ENCODE measurements at regions not wholly inside any gene's neighbourhood (a gene's known extent, or its start where the extent isn't known, plus 50 kb on each side); places are given as distances from the start of the nearest gene placed in this dataset.

DNA sequence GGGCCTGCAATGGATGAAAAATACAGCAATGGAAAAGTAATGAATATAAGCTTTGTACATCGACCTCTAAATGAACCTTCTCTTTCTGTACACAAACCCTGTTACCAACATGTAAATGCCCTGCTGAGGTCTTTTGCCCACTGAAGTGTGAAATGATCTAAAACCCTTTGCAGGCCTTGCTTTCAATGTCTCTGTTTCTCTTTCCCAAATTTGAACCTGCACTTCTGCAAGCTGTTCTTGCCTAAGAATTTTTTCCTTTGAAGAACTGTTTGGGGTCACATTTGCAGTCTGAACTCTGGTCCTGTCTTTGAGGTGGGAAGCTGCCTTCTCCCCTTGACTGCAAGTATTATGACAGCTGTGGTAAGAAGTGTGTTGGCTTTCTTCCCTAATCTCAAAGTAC, 1237.1 kb downstream of the FAM181B start:
- no peak for DNase-seq

DNA sequence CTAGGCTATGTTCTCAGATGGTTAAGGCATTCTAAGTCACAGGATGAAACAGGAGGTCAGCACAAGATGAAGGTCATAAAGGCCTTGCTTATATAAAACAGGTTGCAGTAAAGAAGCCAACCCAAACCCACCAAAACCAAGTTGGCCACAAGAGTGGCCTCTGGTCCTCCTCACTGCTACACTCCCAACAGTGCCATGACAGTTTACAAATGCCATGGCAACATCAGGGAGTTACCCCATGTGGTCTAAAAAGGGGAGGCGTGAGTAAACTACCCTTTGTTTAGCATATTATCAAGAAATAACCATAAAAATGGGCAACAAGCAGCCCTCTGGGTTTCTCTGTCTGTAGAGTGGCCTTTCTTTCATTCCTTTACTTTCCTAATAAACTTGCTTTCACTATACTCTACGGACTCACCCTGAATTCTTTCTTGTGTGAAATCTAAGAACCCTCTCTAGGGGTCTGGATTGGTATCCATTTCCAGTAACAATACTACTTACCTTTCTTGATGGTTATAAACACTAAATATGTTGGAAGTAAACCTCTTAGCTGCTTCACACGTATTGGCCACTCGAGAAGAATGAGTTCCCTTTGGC, 1237.9 kb downstream of the FAM181B start:
- no peak for DNase-seq

DNA sequence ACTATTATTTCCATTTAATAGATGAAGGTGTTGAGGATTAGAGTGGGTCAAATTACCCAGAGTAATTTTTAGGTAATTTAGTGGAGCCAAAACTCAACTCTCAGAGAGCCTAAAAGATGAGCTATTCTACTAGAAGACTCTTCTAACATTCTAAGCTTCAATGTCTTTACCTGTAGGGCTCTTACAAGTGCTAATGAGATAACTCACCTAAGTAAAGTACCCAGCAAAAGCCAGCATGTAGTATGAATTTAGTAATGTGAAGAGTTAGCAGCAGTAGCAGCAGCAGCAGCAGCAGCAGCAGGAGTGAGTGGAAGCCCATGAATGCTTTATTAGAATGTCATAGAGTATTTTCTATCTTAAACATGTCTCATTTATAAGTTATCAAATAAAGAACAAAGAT, 1239.2 kb downstream of the FAM181B start:
- no peak for DNase-seq

DNA sequence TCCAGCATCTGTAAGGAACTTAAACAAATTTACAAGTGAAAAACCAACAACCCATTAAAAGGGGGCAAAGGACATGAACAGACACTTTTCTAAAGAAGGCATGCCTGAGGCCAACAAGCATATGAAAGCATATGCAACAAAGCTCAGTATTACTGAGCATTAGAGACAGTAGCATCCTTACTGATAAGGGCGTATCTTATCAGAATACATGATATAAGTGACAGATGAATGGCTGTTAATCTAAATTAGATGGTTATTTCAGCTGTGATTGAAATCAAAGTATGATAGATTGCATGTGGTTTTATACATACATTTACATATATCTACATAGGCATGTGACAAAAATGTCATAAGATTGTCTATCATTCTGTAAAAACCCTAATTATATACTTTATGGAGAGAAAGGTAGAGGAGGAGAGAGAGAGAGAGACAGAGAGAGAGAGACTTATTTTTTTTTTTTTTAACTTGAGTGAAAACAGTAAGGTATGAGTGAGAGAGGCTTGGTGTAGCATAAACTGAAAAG, 1240.7 kb downstream of the FAM181B start:
- no peak for DNase-seq

DNA sequence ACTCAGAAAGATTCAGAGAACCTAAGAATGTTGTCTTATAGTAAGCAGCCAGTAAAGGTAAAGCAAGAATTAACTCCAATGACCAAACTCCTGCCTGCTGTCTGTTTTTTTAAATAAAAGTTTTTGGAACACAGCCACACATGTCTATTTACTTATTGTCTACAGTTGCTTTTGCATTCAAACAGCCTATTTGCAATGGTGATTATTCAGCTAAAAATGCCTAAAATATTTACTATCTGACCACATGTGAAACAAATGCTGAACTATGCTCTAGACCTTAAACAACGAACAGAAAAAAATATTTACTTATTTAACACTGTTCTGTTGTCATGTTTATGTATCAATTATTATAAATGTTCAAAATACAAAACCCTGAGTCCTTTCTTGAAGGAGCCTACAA, 1246.6 kb downstream of the FAM181B start:
- DNase-seq: no peak

DNA sequence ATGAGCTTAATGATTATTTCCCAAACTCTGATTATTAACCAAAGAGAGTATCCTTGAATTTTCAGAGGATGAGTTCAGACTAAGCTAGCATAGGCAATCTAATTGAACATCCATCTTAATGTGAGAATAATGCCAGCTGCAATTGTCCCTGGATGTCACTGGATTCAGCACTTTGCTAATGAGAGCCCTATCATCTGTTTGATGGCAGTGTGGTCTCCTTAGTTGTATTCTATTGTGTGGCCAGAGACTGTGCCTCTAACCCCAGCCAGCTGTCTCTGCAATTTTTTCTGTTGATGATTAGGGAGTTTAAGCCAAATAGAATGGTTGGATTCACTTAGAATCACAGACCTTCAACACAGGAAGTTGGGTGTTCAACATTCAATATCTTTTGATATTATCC, 1249.5 kb downstream of the FAM181B start:
- DNase-seq: no peak

DNA sequence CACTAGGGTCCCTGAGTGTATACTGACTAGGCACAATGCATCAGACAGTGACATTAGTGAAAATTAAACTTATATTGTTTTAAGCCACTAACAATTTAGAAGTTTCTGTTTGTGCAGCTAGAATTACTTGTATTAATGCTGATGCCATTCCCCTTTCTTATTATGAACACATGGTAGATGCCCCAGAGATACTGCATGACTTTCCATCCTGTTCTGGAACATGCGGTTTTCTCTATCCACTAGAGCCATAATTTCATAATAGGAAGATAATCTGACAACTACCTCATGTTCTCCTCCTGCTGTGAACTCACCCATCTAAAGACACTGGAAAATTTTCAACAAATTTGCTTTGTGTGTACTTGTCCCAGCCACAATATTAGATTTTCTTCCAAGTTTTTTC, 1256.4 kb downstream of the FAM181B start:
- DNase-seq: no peak

DNA sequence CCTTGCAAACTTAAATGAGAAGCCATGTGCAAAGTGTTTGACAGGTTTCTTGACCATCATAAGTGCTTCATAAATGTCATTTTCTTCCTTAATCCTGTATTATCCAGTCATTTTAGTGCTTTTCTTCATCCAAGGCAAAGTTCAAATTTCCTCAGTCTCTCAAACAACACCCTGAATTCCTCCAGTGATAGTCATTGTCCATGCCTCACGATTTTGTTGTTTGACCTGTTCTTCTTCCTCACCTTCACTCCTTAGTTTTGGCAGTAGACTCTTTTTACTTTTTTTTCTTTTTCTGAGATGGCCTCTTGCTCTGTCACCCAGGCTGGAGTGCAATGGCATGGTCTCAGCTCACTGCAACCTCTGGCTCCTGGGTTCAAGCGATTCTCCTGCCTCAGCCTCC, 1257.3 kb downstream of the FAM181B start:
- no peak for DNase-seq

DNA sequence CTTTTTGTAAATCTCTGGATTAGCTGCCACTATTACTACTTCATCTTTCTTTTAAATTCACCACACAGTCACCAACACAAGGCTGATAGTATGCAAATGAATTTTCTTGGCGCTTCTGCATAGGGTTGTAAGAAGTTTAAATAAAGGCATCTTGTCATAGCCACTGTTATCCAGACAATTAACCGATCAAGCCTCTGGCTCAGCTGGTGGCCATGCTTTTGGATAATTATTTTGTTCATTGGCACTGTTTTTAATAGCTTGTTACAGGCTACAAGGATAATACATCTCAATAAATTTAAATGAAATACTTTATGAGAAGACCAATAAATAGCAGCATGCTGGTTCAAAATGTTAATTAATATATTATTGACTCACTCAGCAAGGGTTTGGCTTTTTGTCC, 1261.0 kb downstream of the FAM181B start:
- no peak for DNase-seq

DNA sequence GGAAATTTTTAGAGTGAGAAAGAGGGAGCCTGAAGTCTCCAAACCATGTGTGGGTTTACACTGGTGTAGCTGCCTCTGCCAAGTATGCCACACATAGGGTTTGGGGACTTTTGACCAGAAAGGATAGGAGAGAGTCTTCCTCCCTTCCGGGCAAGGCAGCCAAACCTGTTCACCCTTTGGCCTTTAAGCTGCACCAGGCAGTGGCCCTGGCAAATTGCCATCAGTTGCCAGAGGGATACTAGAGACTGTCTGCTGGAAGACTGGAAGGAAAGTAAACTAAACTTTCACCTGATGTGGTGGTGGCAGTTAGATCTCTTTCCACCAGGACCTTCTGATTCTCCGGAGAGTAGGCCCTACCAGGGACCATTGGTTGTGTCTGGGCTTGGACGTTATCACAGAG, 1263.2 kb downstream of the FAM181B start:
- DNase-seq: no peak

DNA sequence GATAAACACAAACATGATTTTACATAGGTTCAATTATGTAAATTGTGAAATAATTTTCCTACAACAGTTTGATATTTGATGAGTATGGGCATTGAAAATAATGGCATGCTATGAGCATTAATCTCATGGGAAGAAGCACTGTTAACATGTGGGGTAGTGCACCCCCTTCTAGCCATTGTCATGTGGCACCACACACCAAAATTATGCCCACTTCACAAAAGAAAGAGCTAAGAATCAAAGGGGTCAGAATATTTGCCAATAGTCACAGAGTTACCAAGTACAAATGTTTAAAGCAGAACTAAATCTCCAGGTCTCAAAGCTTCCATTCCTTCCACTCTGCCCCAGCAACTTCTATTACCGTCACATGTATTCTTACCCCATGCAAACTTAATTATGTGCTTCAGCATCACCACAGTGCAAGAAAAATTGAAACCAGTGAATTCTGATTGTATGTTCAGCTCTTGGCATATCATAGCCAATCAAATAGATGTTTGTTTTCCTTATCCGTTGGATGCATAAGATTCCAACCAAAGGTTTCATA, 1273.8 kb downstream of the FAM181B start:
- no peak for DNase-seq

DNA sequence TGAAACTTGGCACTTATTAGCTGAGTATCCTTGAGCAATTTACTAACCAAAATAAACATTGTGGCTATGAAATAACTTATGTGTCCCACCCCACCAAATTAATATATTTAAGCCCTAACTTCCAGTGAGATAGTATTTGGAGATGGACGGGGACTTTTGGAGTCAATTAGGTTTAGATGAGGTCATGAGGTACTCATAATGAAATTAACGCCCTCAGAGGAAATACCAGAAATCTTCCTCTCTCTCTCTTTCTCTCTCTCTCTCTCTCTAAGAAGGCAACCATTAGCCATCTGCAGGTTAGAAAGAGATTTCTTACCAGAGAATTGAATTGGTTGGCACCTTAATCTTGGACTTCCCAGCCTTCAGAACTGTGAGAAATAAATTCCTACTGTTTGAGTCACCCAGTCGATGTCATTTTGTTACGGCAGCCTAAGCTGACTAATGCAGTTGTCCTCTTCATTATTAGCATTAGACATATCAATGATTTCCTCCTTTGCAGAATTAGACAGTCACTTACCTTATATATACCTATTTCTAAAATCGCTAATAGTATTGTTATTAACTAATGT, 1284.0 kb downstream of the FAM181B start:
- DNase-seq: no peak

DNA sequence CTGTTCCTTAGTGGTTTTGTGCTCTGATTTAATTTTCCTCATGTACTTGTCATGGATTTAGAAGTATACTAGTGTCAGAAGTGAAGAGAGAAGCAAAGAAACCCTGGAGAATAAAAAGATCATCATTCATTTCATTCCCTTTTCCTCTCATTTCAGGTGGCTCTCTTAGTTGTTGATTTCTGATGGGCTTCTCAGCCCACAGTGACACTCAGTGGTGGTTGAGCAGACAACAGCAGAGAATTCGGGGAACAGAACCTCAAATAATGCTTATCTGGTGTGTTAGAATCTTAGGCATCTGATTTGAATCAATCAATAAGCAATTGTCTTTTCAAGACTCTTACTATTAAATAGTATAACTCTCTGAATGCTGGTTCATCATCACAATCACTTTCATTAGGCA, 1289.4 kb downstream of the FAM181B start:
- no peak for DNase-seq

DNA sequence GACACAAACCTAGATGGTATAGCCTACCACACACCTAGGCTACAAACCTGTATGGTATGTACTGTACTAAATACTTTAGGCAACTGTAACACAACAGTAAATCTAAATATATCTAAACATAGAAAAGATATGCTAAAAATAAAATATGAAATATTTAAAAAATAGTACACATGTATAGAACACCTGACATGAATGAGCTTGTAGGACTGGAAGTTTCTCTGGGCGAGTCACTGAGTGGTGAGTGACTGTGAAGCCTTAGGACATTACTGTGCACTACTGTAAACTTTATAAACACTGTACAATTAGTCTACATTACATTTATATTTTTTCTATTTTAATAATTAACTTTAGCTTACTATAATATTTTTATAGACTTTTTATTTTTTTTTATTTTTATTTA, 1301.3 kb downstream of the FAM181B start:
- DNase-seq: no peak

DNA sequence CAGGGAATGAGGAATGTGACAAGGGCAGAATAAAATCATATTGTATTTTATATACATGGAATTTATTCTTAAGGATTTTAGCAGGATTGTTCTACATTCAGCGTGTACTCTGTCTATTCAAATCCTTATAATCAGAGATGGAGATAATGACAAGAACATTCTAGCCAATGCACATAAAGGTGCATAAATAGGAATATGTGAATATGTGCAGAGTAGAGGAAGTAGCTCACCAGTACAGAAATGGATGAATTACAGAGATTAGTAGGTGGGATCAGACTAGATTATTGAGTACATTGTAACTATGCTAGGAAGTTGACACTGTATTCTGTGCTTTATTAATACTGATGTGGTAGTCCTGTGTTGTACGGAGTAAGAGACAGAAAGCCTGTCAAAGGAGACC, 1308.8 kb downstream of the FAM181B start:
- no peak for DNase-seq

DNA sequence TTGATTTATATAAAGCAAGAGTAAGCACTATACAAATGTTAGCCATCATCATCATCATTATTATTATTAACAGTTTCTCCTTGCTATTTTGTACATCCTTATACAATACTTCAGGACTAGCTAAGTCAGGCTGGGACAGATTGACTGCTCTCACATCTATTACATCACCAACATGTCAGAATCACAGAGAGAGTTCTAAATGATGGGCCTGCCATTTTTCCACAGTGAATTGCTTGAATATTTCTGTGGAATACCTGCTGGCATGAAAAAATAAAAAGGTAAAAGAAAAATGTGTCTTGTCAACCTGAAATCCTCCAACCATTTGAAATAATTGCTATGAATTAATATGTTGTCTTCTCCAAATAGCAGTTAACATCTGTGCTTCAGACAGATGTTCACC, 1311.3 kb downstream of the FAM181B start:
- no peak for DNase-seq

DNA sequence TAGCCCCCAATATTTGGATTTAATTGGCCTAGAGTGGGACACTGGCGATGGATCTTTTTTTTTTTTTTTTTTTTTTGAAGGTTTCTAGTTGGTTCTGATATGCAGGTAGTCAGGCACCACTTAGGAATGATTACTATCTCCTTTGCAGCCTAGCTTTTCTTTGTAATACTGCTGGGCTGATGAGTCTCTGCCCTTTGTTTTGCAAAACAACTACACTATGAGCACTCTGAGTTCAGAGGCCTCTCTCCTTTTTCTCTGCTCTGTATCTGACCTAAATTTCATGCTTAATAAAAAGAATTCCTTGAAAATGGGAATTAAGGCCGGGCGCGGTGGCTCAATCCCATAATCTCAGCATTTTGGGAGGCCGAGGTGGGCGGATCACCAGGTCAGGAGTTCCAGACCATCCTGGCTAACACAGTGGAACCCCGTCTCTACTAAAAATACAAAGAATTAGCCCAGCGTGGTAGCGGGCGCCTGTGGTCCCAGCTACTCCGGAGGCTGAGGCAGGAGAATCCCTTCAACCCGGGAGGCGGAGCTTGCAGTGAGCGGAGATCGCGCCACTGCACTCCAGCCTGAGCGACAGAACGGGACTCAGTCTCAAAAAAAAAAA, 1312.3 kb downstream of the FAM181B start:
- DNase-seq: no peak

DNA sequence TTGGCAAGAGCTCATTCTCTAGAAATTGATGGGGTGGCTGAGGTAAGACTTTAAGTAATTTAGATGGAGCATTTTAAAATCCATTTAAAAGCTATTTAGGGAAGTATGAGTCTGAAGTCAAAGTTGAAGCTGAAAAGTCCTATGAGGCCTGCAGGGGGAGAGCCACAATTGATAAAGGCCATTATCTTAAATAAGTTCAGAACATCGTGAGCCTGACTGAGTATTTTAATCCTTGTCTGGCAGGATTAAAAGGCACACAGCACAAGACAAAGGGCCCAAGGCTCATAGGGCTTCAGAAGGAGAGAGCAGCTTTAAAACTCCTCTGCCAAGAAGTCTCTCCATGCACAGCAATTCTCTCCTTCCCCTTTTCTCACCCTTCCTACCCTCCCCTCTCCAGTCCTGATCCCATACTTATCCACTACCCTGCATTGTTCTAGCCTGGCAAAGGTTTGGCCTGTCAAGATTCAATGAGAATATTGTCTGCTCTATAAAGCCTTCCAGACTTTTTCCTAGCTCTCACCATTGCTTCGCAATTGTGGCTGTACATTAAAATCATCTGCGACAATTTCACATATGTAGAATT, 1312.9 kb downstream of the FAM181B start:
- no peak for DNase-seq

DNA sequence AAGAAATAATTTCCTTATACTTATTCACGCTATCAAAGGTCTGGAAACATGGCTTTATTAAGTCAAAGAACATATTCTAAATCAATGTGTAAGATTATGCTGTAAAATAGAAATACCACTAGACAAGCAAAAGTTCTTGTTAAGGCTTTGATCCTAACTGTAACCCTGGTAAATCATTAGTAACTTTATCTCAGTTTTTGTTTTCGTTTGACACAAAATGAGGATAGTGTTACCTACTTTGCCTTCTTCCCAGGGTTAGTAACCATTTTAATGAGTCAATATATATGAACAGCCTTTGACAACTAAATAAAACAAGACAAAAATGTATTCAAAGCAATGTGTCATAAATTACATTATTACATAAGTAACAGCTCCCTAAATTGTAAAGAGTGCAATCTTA, 1336.3 kb downstream of the FAM181B start:
- no peak for DNase-seq

DNA sequence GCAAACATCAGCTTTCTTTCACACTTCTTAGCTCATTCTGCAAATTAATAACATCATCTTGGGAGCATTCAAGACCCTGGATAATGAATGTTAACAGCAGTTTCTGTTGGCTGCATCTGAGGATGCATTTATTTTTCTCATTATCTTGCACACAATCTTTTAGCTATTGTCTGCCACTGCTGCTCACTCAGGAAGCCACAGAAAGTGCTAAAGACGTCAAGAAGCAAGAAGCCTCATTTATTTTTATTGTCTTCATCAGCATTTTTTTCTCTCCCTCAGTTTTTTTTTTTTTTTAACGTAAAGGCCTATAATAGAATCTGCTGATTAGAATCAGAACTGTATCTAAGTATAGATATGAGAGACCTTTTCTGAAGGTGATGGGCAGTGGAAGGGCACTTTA, 1339.4 kb downstream of the FAM181B start:
- DNase-seq: no peak

DNA sequence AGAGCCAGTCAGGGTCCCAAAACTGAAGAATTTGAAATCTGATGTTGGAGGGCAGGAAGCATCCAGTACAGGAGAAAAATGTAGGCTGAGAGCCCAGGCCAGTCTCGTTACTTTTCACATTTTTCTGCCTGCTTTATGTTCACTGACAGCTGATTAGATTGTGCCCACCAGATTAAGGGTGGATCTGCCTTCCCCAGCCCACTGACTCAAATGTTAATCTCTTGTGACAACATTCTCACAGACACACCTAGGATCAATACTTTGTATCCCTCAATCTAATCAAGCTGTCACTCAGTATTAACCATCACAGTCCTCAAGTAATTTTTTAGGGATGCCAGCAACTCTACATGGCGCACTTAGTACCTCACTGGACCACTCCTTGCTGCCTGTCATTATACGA, 1345.3 kb downstream of the FAM181B start:
- DNase-seq: no peak

DNA sequence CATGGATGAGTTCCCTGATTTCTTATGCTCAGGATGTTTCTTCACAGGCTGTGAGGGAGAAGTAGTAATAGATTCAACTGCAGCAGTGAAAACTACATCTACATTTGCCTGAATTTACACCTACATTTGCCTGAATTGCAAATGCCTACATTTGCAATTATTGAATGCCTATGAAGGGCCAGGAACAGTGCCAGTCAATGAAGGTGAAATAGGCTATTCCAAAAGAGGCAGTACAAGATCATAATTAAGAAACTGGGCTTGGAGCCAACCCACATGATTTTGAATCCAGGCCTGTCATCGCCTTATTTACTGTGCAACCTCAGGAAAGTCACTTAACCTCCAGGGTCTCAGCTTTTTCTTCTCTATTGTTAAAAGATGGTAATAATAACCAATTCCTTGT, 1353.3 kb downstream of the FAM181B start:
- DNase-seq: no peak

DNA sequence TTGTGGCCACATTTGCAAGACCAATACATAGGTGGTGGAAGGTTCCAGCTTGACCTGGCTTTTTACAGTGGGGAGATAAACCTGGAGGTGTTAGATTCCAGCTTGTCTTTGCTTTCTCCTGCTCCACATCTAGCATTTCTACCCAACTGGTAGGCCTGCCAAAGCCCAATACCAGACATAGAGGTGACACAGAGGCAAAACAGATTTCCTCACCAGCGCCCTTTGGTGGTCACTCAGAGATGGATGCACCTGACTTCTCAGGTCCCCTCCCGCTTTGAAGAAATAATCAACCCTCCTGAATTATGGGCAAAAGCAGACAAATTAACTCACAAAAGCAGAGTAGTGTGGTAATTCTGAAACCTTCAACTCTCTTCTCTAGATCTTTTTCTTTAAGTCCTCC, 1356.2 kb downstream of the FAM181B start:
- DNase-seq: no peak

DNA sequence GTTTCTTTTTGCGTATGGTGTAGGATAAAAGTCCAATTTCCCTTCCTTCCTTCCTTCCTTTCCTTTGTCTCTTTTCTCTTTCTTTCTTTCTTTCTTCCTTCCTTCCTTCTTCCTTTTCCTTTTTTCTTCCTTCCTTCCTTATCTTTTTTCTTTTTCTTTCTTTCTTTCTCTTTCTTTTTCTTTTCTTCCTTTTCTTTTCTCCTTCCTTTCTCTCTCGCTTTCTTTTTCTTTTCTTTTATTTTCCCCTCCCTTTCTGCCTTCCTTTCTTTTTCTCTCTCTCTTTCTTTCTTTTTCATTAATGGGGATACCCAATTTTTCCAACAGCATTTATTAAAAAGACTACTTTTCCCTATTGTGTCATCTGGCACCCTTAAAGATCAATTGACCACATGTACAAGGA, 1359.7 kb downstream of the FAM181B start:
- DNase-seq: no peak
